Smooth muscle cell (in vitro differentiated cells): ENCODE measurements at regions not wholly inside any gene's neighbourhood (a gene's known extent, or its start where the extent isn't known, plus 50 kb on each side); places are given as distances from the start of the nearest gene placed in this dataset.

Source experiments
- DNase-seq: peaks from one replicate; lab custom pipeline; 2025; ENCODE audit not compliant: unreplicated experiment; lab: John Stamatoyannopoulos, UW
- H2AFZ ChIP-seq: fragments of 200-600 bp; sonication (generic); 2 replicates; pipeline ENCODE4 v1.6.0; 2016; ENCODE audit warnings: antibody characterized with exemption, low read depth, mild to moderate bottlenecking
- H3F3A ChIP-seq: fragments of 200-600 bp; sonication (generic); 2 replicates; pipeline ENCODE4 v1.6.0; 2017; ENCODE audit warnings: antibody characterized with exemption, low read depth
- H3K27ac ChIP-seq: fragments of 200-600 bp; sonication (generic); 2 replicates; pipeline ENCODE4 v1.5.1; 2016; ENCODE audit warnings: low read depth, mild to moderate bottlenecking
- H3K27me3 ChIP-seq: fragments of 200-600 bp; sonication (generic); 2 replicates; pipeline ENCODE4 v1.6.1; 2016; ENCODE audit warnings: low read depth, mild to moderate bottlenecking
- H3K36me3 ChIP-seq: fragments of 200-600 bp; sonication (generic); 2 replicates; pipeline ENCODE4 v1.5.1; 2016; ENCODE audit warnings: low read depth
- H3K4me1 ChIP-seq: fragments of 200-600 bp; sonication (generic); 2 replicates; pipeline ENCODE4 v1.5.1; 2016; ENCODE audit warnings: low read depth
- H3K4me2 ChIP-seq: fragments of 200-600 bp; sonication (generic); 2 replicates; pipeline ENCODE4 v1.6.0; 2016; ENCODE audit warnings: mild to moderate bottlenecking
- H3K4me3 ChIP-seq: fragments of 200-600 bp; sonication (generic); 2 replicates; pipeline ENCODE4 v1.5.1; 2016; ENCODE audit warnings: mild to moderate bottlenecking
- H3K79me2 ChIP-seq: fragments of 200-600 bp; sonication (generic); 2 replicates; pipeline ENCODE4 v1.6.0; 2016; ENCODE audit warnings: low read depth, mild to moderate bottlenecking
- H3K9ac ChIP-seq: fragments of 200-600 bp; sonication (generic); 2 replicates; pipeline ENCODE4 v1.6.0; 2016; ENCODE audit warnings: low read depth
- H3K9me3 ChIP-seq: fragments of 200-600 bp; sonication (generic); replicated peaks from 2 replicates; pipeline ENCODE4 v1.5.1; 2016; ENCODE audit warnings: low read depth
- H4K20me1 ChIP-seq: fragments of 200-600 bp; sonication (generic); 2 replicates; pipeline ENCODE4 v1.6.0; 2016; ENCODE audit warnings: low read depth
- WGBS: methylation state at CpG from one replicate; pipeline ENCODE4 v1.1.7; 2016; ENCODE audit warnings: low lambda C conversion rate; 5-methylcytosine and 5-hydroxymethylcytosine counted together
- TF ChIP-seq, protein P1 (sequence below): fragments of 200-600 bp; sonication (generic); IDR thresholded peaks from 2 replicates; pipeline ENCODE4 v1.5.1; 2017; ENCODE audit warnings: borderline replicate concordance, mild to moderate bottlenecking, antibody characterized with exemption; ENCODE audit not compliant: insufficient read depth, poor library complexity, severe bottlenecking

GRCh38 chr7:95658676-95659075 lies 62.4 kb upstream of the PDK4 start:
- TF ChIP-seq, protein P1, sequence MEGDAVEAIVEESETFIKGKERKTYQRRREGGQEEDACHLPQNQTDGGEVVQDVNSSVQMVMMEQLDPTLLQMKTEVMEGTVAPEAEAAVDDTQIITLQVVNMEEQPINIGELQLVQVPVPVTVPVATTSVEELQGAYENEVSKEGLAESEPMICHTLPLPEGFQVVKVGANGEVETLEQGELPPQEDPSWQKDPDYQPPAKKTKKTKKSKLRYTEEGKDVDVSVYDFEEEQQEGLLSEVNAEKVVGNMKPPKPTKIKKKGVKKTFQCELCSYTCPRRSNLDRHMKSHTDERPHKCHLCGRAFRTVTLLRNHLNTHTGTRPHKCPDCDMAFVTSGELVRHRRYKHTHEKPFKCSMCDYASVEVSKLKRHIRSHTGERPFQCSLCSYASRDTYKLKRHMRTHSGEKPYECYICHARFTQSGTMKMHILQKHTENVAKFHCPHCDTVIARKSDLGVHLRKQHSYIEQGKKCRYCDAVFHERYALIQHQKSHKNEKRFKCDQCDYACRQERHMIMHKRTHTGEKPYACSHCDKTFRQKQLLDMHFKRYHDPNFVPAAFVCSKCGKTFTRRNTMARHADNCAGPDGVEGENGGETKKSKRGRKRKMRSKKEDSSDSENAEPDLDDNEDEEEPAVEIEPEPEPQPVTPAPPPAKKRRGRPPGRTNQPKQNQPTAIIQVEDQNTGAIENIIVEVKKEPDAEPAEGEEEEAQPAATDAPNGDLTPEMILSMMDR, result no peak
- DNase-seq, result no peak
- WGBS, result 69% methylated on average over 7 of the region's 7 CpGs

DNA sequence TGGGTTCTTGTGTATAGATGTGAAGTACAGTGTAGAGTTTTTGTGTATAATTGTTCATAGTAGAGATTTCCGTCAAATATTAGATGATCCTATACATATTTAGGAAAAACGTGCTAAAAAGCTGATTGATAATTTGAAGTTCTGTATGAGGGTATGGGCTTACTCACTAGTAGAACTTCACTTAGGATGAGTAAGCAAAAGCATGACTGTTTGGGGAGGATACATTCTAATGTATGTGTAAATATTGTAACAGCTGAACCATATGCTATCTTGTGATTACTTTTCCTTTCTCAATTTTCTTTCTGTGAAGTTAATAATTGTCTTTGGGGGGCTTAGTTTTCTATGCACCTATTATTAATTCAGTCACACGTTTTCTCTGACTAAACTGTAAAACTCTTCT lies 53.2 kb upstream of the PDK4 start:
- H3K27me3 ChIP-seq, result peaks cover 12% of the 10 kb centered on the region
- no peaks in the 10 kb centered on the region for H3K79me2 ChIP-seq
- H3K36me3 ChIP-seq, result no peaks in the 10 kb centered on the region
- no peak overlapping the region for H3K4me2 ChIP-seq
- TF ChIP-seq, protein P1, result no peak
- DNase-seq, result no peak
- no peak overlapping the region for H3K9ac ChIP-seq
- no peak overlapping the region for H3K4me3 ChIP-seq
- WGBS, result 62% methylated on average over 3 of the region's 3 CpGs
- H3K27ac ChIP-seq, result no peak overlapping the region
- H3K9me3 ChIP-seq, result no peaks in the 10 kb centered on the region
- H3K4me1 ChIP-seq, result no peaks in the 10 kb centered on the region
- no peak overlapping the region for H2AFZ ChIP-seq
- H3F3A ChIP-seq, result no peaks in the 10 kb centered on the region
- H4K20me1 ChIP-seq, result no peaks in the 10 kb centered on the region

More at GRCh38 chr7:95658676-95659075, 62.4 kb upstream of the PDK4 start:
- Histone ChIP-seq H4K20me1 (no peaks in the 10 kb centered on the region), H3K9me3 (peaks cover 2% of the 10 kb centered on the region), H3K4me1 (no peaks in the 10 kb centered on the region), H3K9ac (no peak overlapping the region), H3K27ac (no peak overlapping the region), H3K36me3 (no peaks in the 10 kb centered on the region), H3K27me3 (peaks cover 15% of the 10 kb centered on the region), H3K79me2 (no peaks in the 10 kb centered on the region), H3K4me2 (no peak overlapping the region), H3K4me3 (no peak overlapping the region), H3F3A (no peaks in the 10 kb centered on the region), H2AFZ (no peak overlapping the region)

GRCh38 chr7:95646350-95646749 lies 50.0 kb upstream of the PDK4 start:
- H3K9ac ChIP-seq, result no peak overlapping the region
- H3K27ac ChIP-seq, result no peak overlapping the region
- no peak overlapping the region for H2AFZ ChIP-seq
- H3F3A ChIP-seq, result no peaks in the 10 kb centered on the region
- DNase-seq, result no peak
- no peaks in the 10 kb centered on the region for H3K9me3 ChIP-seq
- H3K36me3 ChIP-seq, result no peaks in the 10 kb centered on the region
- 78% methylated on average over 1 of the region's 1 CpG for WGBS
- no peak overlapping the region for H3K4me3 ChIP-seq
- no peaks in the 10 kb centered on the region for H3K79me2 ChIP-seq
- H4K20me1 ChIP-seq, result no peaks in the 10 kb centered on the region
- no peak overlapping the region for H3K4me2 ChIP-seq
- TF ChIP-seq, protein P1, result no peak
- H3K4me1 ChIP-seq, result no peaks in the 10 kb centered on the region
- H3K27me3 ChIP-seq, result peaks cover 12% of the 10 kb centered on the region
